ENCODE measurements at regions not wholly inside any gene's neighbourhood (a gene's known extent, or its start where the extent isn't known, plus 50 kb on each side); places are given as distances from the start of the nearest gene placed in this dataset.

DNA sequence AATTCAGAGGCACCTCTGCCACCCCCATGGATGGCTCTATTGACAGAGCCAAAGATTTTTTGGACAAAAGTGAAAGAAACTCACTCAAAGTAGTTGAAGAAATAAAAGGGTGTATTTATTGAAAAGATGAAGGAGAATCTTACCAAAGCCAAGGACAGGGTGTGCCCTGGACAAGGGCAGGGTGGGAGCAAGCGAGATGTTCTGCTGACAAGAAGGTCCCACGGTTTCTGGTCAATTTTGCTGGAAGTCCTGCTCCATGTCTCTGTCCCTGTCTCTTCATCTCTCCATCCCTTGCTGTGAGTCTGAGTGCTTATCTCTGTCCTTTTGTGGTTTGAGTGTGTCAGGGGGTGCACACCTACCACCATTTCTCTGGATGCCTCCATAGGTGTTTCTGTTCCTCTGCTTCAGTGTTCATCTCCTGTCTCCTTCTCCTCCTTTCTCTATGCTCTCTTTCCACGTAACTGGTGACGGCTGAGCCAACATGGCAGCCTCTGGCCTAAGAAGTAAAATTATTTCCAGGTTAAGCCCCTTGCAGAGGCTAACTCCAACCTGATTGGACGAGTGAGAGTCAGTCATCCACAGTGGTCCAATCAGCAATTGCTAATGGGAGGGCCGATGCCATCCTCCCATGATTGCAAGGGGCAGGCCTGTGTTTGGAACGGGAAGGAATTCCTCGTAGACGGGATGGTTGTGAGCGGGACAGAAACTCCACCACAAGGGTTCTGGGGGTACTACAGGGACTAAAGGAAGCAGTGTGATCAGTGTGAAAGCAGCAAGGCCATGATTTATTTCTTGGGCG lies 502.1 kb upstream of the CDH4 start:
- DNase-seq (no peak), ATAC-seq (no peak)
- H3K4me3 ChIP-seq = no peak overlapping the region
- no peaks in the 10 kb centered on the region for H3K4me1 ChIP-seq
- 91 to 93% (median 92%) methylated on average over 11 of the region's 11 CpGs for WGBS, 3 donors
- intact Hi-C loops (cut with DNase I) = no loop called here
- H3K27ac ChIP-seq = no peak overlapping the region
- H3K9me3 ChIP-seq = no peaks in the 10 kb centered on the region
- H3K27me3 ChIP-seq (ENCODE audit: insufficient read depth in 3 of 3, low read length in 2 of 3) = no peaks in the 10 kb centered on the region
- no peaks in the 10 kb centered on the region for H3K36me3 ChIP-seq (ENCODE audit: insufficient read depth in 1 of 2, low read depth in 1 of 2)
- TF ChIP-seq, protein P1, sequence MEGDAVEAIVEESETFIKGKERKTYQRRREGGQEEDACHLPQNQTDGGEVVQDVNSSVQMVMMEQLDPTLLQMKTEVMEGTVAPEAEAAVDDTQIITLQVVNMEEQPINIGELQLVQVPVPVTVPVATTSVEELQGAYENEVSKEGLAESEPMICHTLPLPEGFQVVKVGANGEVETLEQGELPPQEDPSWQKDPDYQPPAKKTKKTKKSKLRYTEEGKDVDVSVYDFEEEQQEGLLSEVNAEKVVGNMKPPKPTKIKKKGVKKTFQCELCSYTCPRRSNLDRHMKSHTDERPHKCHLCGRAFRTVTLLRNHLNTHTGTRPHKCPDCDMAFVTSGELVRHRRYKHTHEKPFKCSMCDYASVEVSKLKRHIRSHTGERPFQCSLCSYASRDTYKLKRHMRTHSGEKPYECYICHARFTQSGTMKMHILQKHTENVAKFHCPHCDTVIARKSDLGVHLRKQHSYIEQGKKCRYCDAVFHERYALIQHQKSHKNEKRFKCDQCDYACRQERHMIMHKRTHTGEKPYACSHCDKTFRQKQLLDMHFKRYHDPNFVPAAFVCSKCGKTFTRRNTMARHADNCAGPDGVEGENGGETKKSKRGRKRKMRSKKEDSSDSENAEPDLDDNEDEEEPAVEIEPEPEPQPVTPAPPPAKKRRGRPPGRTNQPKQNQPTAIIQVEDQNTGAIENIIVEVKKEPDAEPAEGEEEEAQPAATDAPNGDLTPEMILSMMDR (IDR thresholded peaks at IDR 0.05) = no peak

DNA sequence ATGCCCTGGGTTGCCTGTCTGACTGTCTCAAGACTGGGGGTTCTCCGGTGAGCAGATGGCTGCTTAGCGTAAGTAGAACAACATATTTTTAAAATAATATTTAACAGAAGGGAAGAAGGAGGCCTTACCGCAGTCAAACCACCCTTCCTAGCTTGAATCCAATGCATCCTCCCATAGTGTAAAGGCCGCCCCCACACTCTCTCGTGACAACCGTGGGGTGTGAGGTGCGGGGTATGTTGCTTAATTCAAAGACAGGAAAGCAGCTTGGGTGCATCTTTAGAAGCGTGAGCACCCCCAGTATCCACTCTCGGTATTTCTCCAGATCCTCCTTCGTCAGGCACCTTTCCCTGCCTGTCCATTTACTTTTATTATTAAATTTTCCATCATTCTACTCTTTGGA lies 501.2 kb upstream of the CDH4 start:
- H3K4me1 ChIP-seq = no peaks in the 10 kb centered on the region
- no peaks in the 10 kb centered on the region for H3K36me3 ChIP-seq (ENCODE audit: insufficient read depth in 1 of 2, low read depth in 1 of 2)
- H3K27ac ChIP-seq = no peak overlapping the region
- intact Hi-C loops (cut with DNase I) = no loop called here
- WGBS, 3 donors = 89 to 93% (median 90%) methylated on average over 10 of the region's 10 CpGs
- no peak overlapping the region for H3K4me3 ChIP-seq
- DNase-seq (no peak), ATAC-seq (no peak)
- TF ChIP-seq, protein P1 (IDR thresholded peaks at IDR 0.05) = no peak
- no peaks in the 10 kb centered on the region for H3K27me3 ChIP-seq (ENCODE audit: insufficient read depth in 3 of 3, low read length in 2 of 3)
- H3K9me3 ChIP-seq = no peaks in the 10 kb centered on the region

DNA sequence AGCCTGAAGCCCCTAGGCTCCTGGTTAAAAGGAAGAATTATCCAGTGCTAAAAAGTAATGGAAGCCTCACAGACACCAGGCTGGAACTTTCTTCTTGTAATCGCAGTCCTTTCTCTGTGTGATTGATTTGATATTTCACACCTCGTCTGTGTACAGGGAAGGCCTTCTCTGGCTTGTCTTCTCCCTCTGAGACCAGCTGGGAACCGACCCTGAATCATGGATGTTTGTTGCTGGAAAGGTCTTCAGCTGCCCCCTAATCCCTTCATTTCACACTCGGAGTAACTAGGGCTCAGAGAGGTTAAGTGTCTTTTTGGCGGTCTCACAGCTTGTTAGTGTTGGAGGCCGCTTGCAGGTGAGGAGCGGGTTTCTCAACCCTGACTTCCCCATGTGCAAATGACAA lies 500.2 kb upstream of the CDH4 start:
- H3K4me1 ChIP-seq = no peaks in the 10 kb centered on the region
- no peaks in the 10 kb centered on the region for H3K27me3 ChIP-seq (ENCODE audit: insufficient read depth in 3 of 3, low read length in 2 of 3)
- ATAC-seq (no peak), DNase-seq (no peak)
- intact Hi-C loops (cut with DNase I) = no loop called here
- TF ChIP-seq, protein P1 (IDR thresholded peaks at IDR 0.05) = no peak
- no peak overlapping the region for H3K27ac ChIP-seq
- WGBS, 3 donors = 73 to 75% (median 75%) methylated on average over 7 of the region's 7 CpGs
- no peak overlapping the region for H3K4me3 ChIP-seq
- no peaks in the 10 kb centered on the region for H3K36me3 ChIP-seq (ENCODE audit: insufficient read depth in 1 of 2, low read depth in 1 of 2)
- H3K9me3 ChIP-seq = no peaks in the 10 kb centered on the region

DNA sequence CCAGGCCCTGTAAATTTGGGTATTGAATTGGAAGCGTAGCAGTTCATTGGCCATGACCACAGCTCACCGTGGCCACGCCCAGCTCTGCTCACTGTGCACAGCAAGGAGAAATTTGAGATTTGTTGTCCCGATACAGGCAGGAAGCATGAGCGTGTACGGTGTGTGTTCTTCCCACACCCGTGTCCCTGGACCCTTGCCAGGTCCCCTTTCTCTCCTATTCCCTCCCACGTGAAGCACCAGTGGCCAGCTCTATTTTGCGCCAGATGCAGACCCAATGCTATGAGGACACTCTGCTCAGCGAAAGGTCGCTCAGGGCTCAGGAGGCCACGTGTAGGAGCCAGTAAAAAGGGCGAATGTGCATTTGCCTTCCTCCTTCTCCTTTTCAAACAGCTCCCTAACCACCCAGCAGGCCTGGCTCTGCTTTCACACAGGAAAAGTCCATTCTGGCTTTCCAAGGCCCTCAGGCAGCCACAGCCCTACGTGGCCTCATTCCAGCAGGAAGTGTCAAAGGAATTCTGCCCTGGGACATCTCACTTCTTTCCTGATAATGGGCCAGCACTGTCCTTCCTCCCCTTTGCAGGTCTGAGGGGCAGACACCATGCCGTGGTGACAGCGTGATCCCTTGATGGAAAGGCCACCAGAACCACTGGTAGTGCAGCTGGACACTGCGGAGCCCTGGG lies 499.2 kb upstream of the CDH4 start:
- TF ChIP-seq, protein P1 (IDR thresholded peaks at IDR 0.05) = no peak
- WGBS, 3 donors = 53 to 61% (median 56%) methylated on average over 17 of the region's 17 CpGs
- DNase-seq = no peak
- H3K4me1 ChIP-seq = no peaks in the 10 kb centered on the region
- no peak overlapping the region for H3K27ac ChIP-seq
- intact Hi-C loops (cut with DNase I) = no loop called here
- H3K36me3 ChIP-seq (ENCODE audit: insufficient read depth in 1 of 2, low read depth in 1 of 2) = no peaks in the 10 kb centered on the region
- no peak for ATAC-seq
- H3K9me3 ChIP-seq = no peaks in the 10 kb centered on the region
- no peak overlapping the region for H3K4me3 ChIP-seq
- no peaks in the 10 kb centered on the region for H3K27me3 ChIP-seq (ENCODE audit: insufficient read depth in 3 of 3, low read length in 2 of 3)
